Stimulated activated CD8-positive, alpha-beta memory T cell treated with anti-CD3 and anti-CD28 coated beads, Interleukin-7, amount 100 ng/mL, for 4 hours (primary cell): ENCODE measurements at regions not wholly inside any gene's neighbourhood (a gene's known extent, or its start where the extent isn't known, plus 50 kb on each side); places are given as distances from the start of the nearest gene placed in this dataset.

ENCODE experiments used
- DNase-seq, 2 donors: peaks; one replicate each; pipeline ENCODE4 v3.0.0-alpha.2; 2020; ENCODE audit warnings: low read depth in 2 of 2

GRCh38 chr4:13930155-13930554 is 302.6 kb upstream of the BOD1L1 start:
- no peak for DNase-seq

GRCh38 chr4:13933191-13933590 is 305.7 kb upstream of the BOD1L1 start:
- no peak for DNase-seq

DNA sequence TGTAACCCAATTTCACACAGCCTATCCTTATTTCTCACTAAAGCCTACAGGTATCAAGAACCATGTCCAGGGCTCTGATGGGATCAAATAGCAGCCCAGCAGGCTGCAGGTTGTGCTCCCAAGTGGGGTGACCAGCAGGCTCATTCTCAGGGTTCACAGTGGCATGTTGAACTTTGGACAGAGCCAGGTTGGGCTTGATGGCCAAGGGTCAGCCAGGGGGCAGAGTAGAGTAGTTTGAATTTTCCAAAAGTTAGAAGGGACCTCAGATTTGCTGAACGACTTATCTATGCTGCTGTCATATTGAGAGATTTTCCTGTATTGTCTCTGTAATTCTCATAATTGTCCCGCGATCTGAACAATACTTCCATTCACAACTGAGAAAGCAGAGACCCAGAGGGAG is 310.8 kb upstream of the BOD1L1 start:
- DNase-seq = no peak

- no peak for DNase-seq
Measured at GRCh38 chr4:13940921-13941320, 313.4 kb upstream of the BOD1L1 start.

- no peak for DNase-seq
Measured at GRCh38 chr4:13942977-13943376, 315.5 kb upstream of the BOD1L1 start.

- DNase-seq = no peak
Measured at GRCh38 chr4:13944095-13944511, 316.6 kb upstream of the BOD1L1 start.

- DNase-seq = no peak
Measured at GRCh38 chr4:13947921-13948320, 320.4 kb upstream of the BOD1L1 start.

GRCh38 chr4:13950491-13950890 is 323.0 kb upstream of the BOD1L1 start:
- no peak for DNase-seq

DNA sequence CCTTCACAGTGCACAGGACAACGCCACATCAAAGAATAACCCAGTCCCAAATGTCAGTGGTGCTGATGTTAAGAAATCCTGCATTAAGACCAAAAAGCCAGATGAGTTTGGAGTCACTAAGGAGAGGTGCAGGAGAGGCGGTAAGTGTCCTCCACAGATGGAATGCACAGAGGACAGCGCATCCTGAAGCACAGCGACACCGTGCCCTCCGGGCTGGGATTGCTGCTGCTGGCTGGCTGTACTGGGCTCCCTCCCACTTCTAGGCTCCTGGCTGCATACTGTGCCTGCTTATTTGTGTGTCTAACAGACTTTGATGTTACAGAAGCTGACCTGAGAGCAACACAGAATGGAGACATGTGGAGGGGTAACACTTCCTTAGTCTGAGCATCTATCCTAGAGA is 325.6 kb upstream of the BOD1L1 start:
- DNase-seq = no peak

GRCh38 chr4:13955551-13955950 is 328.0 kb upstream of the BOD1L1 start:
- DNase-seq = no peak

GRCh38 chr4:13956947-13957346 is 329.4 kb upstream of the BOD1L1 start:
- DNase-seq = no peak

DNA sequence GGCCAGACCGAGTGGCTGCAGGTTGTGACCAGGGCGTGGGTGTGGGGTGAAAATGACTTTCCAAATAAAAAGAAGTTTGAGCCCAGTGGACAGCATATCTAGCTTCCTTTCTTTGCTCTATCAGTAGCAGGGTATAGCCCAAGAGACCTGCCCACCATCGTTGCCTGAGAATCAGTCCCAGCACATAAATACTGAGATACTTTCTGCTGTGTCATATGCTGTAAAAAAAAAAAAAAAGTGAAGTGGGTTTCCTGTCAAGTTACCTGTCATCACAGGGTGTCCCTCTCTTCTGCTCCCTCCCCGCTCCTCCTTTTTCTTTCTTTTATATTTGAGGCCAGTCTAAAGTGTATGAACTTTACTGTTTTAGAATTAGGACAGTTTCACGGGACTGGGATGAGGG is 330.3 kb upstream of the BOD1L1 start:
- no peak for DNase-seq

GRCh38 chr4:13963601-13964000 is 336.1 kb upstream of the BOD1L1 start:
- no peak for DNase-seq

- no peak for DNase-seq
Measured at GRCh38 chr4:13966231-13967195, 339.0 kb upstream of the BOD1L1 start.

DNA sequence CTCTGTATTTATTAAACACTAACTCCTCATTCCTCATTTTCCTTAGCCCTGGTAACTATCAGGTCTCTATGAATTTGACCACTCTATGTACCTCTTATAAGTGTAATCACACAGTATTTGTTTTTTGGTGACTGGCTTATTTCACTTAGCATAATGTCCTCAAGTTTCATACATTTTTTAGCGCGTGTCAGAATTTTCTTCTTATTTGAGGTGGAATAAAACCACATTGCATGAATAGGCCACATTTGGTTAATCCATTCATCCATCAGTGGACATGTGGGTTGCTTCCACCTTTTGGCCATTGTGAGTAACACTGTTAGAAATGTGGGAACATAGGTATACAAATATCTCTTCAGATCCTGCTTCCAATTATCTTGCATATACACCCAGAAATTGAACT is 341.2 kb upstream of the BOD1L1 start:
- DNase-seq = no peak

DNA sequence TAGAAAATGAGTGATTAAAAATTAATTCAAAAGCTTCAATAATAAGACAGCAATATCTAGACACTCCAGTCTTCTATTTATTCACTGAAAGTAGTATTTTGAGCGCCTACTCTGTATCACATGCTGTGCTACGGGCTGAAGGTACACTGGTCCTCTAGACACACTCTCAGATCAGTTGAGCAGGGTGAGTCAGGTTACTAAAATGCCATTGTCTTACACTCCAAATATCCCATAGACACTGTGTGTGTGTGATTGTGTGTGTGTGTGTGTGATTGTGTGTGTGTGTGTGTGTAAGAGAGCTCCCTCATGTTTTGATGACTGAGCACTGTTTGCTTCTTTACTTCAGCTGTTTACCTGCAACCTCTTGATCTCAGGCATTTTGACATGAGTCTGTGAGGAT is 342.8 kb upstream of the BOD1L1 start:
- DNase-seq = no peak

DNA sequence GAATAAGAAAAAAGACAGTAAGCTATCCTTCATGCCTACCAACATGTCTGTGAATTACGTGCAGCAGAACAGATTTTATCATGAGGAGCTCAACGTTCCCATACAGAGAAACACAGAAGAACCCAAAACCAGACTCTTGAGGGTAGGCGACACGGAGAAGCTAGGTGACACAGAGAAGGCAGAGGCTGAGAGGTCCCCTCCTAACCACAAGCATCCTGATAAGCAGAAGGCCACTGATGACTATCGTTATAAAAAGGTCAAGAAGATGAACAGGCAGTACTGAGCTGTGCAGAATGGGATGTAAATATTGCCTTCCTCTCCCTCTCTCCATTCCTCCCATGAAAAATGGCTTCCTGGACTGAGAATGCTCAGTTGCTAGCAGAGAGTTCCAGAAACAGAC is 350.2 kb upstream of the BOD1L1 start:
- no peak for DNase-seq

GRCh38 chr4:13980317-13981310 is 353.1 kb upstream of the BOD1L1 start:
- no peak for DNase-seq

- DNase-seq = no peak
Measured at GRCh38 chr4:13981499-13981898, 354.0 kb upstream of the BOD1L1 start.

DNA sequence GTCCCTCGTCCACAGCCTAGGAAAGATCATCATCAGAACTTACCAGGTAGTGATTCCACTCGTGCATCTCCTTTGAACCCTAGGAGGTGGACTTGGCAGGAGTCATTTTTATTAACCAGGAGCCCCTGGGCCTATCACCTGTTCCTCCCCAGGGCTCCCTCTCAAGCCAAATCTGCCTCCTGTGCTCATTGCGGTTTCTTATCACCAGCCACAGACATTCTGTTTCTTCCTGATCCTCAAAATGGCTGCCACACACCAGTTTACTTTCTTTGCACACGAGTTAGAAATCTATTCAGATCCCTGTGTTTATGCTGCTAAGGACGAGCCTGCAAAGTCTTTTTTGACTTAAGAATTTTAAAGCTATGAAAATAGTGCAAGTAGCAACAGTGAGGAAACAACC is 354.5 kb upstream of the BOD1L1 start:
- no peak for DNase-seq

DNA sequence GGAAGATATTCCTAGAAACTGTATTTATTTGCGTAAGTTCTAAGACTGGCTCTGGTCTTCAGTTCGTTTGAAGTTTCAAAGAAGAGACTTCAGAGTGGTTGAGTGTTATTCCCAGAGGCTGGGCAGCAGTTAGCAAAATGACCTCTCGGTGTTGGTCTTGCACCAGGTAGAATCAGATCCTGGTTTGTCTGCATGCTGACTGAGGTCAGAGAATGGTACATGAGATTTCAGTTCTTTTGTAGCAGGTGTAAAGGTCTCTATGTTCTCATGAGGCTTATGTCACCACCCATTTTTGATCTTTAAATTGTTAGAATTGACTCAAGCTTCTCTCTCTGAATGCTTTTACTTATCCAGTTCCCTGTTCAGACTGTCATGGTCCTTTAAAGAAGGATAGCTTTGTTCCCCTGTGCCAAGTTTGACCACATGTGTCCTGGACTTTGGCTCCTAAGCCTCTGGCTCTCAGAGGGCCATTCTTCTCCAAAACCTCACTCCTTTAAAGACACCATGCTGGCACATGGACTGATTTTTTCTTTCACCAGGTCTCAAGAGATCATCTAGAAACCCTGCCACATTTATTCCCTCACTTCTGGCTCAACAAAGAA is 355.8 kb upstream of the BOD1L1 start:
- no peak for DNase-seq
